Common myeloid progenitor, CD34-positive (primary cell): ENCODE measurements at regions not wholly inside any gene's neighbourhood (a gene's known extent, or its start where the extent isn't known, plus 50 kb on each side); places are given as distances from the start of the nearest gene placed in this dataset.

ENCODE experiments used
- CTCF ChIA-PET: fragments of 350-600 bp; sonication (Branson Sonifier 250); formaldehyde crosslinking; loops from one replicate; lab custom pipeline; 2021; ENCODE audit warnings: antibody characterized with exemption; lab: Charles Lee
- POLR2A ChIA-PET: fragments of 350-600 bp; sonication (Branson Sonifier 250); formaldehyde crosslinking; loops from one replicate; lab custom pipeline; 2021; ENCODE audit warnings: antibody characterized with exemption; lab: Charles Lee
- DNase-seq, 3 donors: peaks; one replicate each; pipeline versions ENCODE4 v3.0.0 to v3.0.0-alpha.2; 2013
- H3K27ac ChIP-seq, 2 experiments: 1 replicate in 1 of 2; 2 replicates in 1 of 2; pipeline ENCODE4 v1.7.0; 2013; ENCODE audit warnings: inconsistent platforms in 2 of 2, low read length in 2 of 2, mild to moderate bottlenecking in 2 of 2, low read depth in 1 of 2, moderate library complexity in 1 of 2; ENCODE audit not compliant: severe bottlenecking in 2 of 2, insufficient read depth in 1 of 2, poor library complexity in 1 of 2
- H3K27me3 ChIP-seq, 5 experiments: replicated peaks in 2 of 5; 1 replicate in 3 of 5; 2 replicates in 2 of 5; pipeline versions ENCODE4 v1.6.1 to v1.7.0; 2013; ENCODE audit warnings: low read length in 4 of 5, mild to moderate bottlenecking in 2 of 5, moderate library complexity in 2 of 5, inconsistent platforms in 1 of 5; ENCODE audit not compliant: insufficient read depth in 5 of 5, control insufficient read depth in 4 of 5
- H3K36me3 ChIP-seq, 4 experiments: 1 replicate in 2 of 4; 2 replicates in 2 of 4; pipeline versions ENCODE4 v1.6.1 to v1.7.0; 2013; ENCODE audit warnings: low read length in 3 of 4, control low read depth in 1 of 4, mild to moderate bottlenecking in 1 of 4; ENCODE audit not compliant: control insufficient read depth in 4 of 4, insufficient read depth in 4 of 4
- H3K4me1 ChIP-seq, 4 experiments: 1 replicate in 3 of 4; 2 replicates in 1 of 4; pipeline versions ENCODE4 v1.6.1 to v1.7.1; 2013; ENCODE audit warnings: low read length in 3 of 4, mild to moderate bottlenecking in 3 of 4, control low read depth in 1 of 4, inconsistent platforms in 1 of 4, moderate library complexity in 1 of 4; ENCODE audit not compliant: control insufficient read depth in 4 of 4, insufficient read depth in 4 of 4; ENCODE audit errors: control extremely low read depth in 1 of 4
- H3K4me3 ChIP-seq, 7 experiments: 1 replicate in 4 of 7; 2 replicates in 3 of 7; pipeline versions ENCODE4 v1.5.1 to v1.7.0; 2013; ENCODE audit warnings: mild to moderate bottlenecking in 7 of 7, low read length in 6 of 7, moderate library complexity in 6 of 7, inconsistent platforms in 2 of 7, low read depth in 2 of 7, control low read depth in 1 of 7; ENCODE audit not compliant: insufficient read depth in 4 of 7, control insufficient read depth in 1 of 7; ENCODE audit errors: extremely low read depth in 1 of 7
- H3K9me3 ChIP-seq, 5 experiments: 1 replicate in 4 of 5; 2 replicates in 1 of 5; pipeline versions ENCODE4 v1.6.1 to v1.7.1; 2013; ENCODE audit warnings: low read length in 4 of 5, mild to moderate bottlenecking in 2 of 5, inconsistent platforms in 1 of 5, low read depth in 1 of 5, moderate library complexity in 1 of 5; ENCODE audit not compliant: control insufficient read depth in 4 of 5, insufficient read depth in 2 of 5; ENCODE audit errors: control extremely low read depth in 1 of 5
- WGBS: methylation state at CpG from one replicate; pipeline ENCODE4 v1.1.5; 2013; ENCODE audit not compliant: insufficient coverage; 5-methylcytosine and 5-hydroxymethylcytosine counted together

DNA sequence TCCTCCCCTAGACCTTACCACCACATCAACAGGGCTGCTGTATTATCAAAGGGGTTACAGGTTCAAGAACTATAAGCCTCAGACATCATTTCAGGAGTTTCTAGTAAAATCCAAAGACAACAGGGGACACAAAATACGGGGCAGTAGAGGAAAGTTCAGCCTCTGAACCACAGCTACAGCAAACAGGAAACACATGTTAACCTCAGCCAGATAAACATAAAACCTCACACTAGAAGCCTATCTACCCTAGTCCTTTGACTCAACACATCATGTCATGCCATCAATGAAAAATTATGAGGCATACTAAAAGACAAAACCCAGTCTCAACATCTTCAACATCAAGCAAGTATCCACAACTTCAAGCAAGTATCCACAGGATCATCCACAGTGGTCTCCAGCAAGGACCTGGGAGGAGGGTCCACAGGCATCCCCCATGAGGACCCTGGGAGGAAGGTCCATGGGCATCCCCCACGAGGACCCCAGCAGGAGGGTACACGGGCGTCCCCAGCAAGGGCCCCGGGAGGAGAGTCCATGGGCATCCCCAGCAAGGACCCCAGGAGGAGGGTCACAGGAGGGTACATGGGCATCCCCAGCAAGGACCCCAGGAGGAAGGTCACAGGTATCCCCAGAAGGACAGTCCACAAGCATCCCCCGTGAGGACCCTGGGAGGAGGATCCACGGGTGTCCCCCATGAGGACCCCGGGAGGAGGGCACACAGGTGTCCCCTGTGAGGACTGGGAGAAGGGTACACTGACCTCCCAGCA, 440.0 kb downstream of the MATN1 start:
- 82% methylated on average over 8 of the region's 8 CpGs for WGBS
- Histone ChIP-seq H3K9me3 (peaks cover 0 to 8% (median 5%) of the 10 kb centered on the region in 5 experiments), H3K36me3 (no peaks in the 10 kb centered on the region), H3K4me3 (no peak overlapping the region), H3K27me3 (peaks cover 0 to 1% (median 0%) of the 10 kb centered on the region in 5 experiments), H3K27ac (no peak overlapping the region), H3K4me1 (peaks cover 0 to 2% (median 0%) of the 10 kb centered on the region in 4 experiments)
- POLR2A ChIA-PET = no interaction called here
- CTCF ChIA-PET = no interaction called here
- peak; percentile 2 to 44 (median 24) for DNase-seq

DNA sequence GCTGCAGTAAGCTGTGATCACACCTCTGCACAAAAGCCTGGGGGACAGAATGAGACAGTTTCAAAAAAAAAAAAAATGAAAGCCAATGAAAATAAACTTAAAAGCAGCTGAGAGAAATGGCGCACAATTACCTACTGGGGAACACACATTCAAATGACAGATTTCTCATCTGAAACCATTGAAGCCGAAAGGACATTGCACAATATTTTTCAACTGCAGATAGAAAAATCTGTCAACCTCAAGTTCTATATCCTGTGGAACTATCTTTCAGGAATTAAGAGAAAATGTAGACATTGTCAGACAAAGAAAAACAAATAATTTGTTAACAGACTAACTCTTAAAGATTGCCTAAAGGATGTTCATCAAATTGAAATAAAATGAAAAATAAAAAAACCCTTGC, 442.8 kb downstream of the MATN1 start:
- DNase-seq = no peak
- H3K9me3 ChIP-seq = peaks cover 0 to 8% (median 5%) of the 10 kb centered on the region in 5 experiments
- no peak overlapping the region for H3K4me3 ChIP-seq
- H3K4me1 ChIP-seq = peaks cover 0 to 2% (median 0%) of the 10 kb centered on the region in 4 experiments
- H3K27me3 ChIP-seq = no peaks in the 10 kb centered on the region
- no CpG with 5 or more reads among the region's 2 CpGs for WGBS
- POLR2A ChIA-PET = no interaction called here
- CTCF ChIA-PET = no interaction called here
- no peaks in the 10 kb centered on the region for H3K36me3 ChIP-seq
- no peak overlapping the region for H3K27ac ChIP-seq

DNA sequence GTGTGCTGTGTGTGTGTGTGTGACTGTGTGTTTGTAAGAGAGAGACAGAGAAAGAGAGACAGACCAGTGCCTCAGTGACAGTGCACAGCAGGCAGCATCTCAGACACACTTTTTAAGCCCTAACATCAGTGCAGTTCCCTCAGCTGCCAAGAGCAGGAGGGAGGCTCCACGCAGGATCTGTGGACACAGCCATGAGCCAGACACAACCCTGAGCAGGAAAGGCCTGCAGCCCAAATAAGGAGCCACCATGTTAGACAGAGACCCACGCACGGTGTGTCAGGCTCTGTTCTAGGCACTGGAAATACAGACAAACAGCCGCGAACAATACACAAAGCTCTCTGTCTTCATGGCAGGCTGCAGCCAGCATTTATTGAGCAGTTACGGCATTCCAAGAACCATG, 445.5 kb downstream of the MATN1 start:
- H3K27ac ChIP-seq = no peak overlapping the region
- H3K36me3 ChIP-seq = no peaks in the 10 kb centered on the region

DNA sequence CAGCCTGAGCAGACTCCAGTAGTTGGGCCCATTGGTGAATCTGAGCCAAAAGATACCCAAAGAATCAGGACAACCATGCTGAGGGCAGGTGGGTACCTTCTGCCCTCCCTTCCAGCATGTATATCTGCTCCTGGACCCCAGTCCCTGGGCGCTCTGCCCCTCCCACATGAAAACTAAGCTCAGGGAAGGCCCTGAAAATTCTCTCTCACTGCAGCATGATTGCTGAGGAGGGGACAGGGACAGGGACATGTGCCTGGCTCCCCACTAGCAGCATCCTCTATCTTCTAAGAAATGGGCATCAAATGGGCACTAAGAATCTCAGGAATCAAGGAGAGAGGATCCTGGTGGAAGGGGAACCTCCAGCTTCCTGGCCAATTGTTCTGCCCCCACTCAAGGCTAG, 446.0 kb downstream of the MATN1 start:
- no peaks in the 10 kb centered on the region for H3K36me3 ChIP-seq
- ChIA-PET CTCF (no interaction called here), POLR2A (no interaction called here)
- H3K27ac ChIP-seq = no peak overlapping the region
- H3K4me1 ChIP-seq = no peaks in the 10 kb centered on the region
- H3K4me3 ChIP-seq = no peak overlapping the region
- DNase-seq = no peak
- peaks cover 0 to 8% (median 0%) of the 10 kb centered on the region in 5 experiments for H3K9me3 ChIP-seq
- H3K27me3 ChIP-seq = peaks cover 0 to 1% (median 0%) of the 10 kb centered on the region in 5 experiments
- WGBS = no CpG with 5 or more reads among the region's 1 CpG

More for the DNA sequence above, 445.5 kb downstream of the MATN1 start:
- no peak overlapping the region for H3K4me3 ChIP-seq
- H3K4me1 ChIP-seq = no peaks in the 10 kb centered on the region
- ChIA-PET CTCF (no interaction called here), POLR2A (no interaction called here)
- no peak for DNase-seq
- 87% methylated on average over 6 of the region's 6 CpGs for WGBS
- peaks cover 0 to 1% (median 0%) of the 10 kb centered on the region in 5 experiments for H3K27me3 ChIP-seq
- peaks cover 0 to 8% (median 0%) of the 10 kb centered on the region in 5 experiments for H3K9me3 ChIP-seq

DNA sequence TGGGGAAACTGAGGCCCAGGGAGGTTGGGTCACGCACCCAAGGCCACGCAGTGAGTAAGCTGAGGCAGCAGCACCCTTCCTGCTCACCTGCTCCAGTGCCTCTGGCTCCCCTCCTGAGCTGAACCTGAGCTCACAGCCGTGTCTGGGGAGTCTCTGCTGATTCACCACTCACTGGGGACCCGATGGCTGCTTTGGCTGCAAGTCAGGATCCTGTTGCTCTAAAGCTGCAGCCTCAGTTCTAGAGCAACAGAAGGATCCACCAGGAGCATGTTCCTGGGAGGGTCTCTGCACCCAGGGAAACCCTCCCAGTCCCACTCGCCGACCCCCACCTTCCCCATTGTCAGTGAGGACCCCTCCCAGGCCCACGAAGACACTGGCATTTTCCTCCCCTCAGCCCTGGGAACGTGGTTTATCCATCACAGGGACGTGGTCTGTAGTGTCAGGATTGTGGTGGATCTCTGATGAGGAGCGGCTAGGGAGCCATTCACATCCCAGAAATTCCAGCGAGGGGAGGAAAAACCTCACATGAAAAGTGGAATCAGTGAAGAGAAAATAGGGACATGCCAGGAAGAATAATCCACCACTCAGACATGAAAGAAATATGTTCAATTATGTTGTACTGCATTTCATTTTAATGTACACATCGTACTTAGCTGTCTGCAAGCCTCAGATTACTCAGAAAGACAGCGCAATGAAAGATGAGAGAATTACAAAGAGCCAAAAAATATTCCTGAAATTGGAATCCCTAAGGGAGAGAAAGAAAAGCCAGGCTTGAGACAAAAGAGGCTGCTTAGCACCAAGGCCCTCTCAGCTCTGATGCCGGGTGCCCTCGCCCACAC, 447.2 kb downstream of the MATN1 start:
- H3K4me3 ChIP-seq = no peak overlapping the region
- 88% methylated on average over 6 of the region's 15 CpGs for WGBS
- H3K27me3 ChIP-seq = peaks cover 0 to 4% (median 0%) of the 10 kb centered on the region in 5 experiments
- POLR2A ChIA-PET = no interaction called here
- H3K27ac ChIP-seq = no peak overlapping the region
- H3K36me3 ChIP-seq = no peaks in the 10 kb centered on the region
- H3K9me3 ChIP-seq = peaks cover 0 to 8% (median 0%) of the 10 kb centered on the region in 5 experiments
- no peaks in the 10 kb centered on the region for H3K4me1 ChIP-seq
- CTCF ChIA-PET = no interaction called here
- no peak for DNase-seq

DNA sequence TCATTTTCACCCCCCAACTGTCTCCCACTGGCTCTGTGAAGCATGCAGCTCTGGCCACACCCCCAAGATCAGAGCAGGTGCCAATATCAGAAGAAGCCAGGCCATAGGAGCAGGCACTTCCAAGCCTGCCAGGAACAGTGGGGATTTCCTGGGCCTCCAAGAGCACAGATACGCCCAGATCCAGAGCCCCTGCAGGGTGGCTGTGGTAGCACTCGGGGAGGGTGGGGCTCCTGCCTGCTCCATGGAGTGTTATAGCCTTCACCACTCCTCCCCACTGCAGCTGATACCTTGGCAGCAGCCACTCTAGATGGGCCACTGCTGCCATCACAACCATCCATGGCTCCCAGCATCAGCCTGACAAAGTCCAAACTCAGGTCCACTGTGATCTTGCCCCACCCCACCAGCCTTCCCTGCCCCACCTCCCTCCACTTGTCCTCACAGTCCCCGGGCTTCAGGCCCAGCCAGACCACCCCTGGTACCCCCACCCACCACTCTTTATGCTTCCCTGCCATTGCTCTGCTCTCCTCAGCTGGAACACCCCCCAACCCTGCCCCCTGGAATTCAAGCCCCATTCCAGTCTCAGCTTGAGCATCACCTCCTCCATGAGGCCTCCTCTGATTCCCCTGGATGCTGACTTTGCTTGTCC, 448.3 kb downstream of the MATN1 start:
- Histone ChIP-seq H3K27me3 (peaks cover 0 to 13% (median 1%) of the 10 kb centered on the region in 5 experiments), H3K36me3 (no peaks in the 10 kb centered on the region), H3K4me1 (no peaks in the 10 kb centered on the region), H3K4me3 (no peak overlapping the region), H3K9me3 (peaks cover 0 to 8% (median 0%) of the 10 kb centered on the region in 5 experiments), H3K27ac (no peak overlapping the region)
- no peak for DNase-seq
- ChIA-PET CTCF (no interaction called here), POLR2A (no interaction called here)
- 100% methylated on average over 1 of the region's 3 CpGs for WGBS
